ENCODE measurements at regions not wholly inside any gene's neighbourhood (a gene's known extent, or its start where the extent isn't known, plus 50 kb on each side); places are given as distances from the start of the nearest gene placed in this dataset.

DNA sequence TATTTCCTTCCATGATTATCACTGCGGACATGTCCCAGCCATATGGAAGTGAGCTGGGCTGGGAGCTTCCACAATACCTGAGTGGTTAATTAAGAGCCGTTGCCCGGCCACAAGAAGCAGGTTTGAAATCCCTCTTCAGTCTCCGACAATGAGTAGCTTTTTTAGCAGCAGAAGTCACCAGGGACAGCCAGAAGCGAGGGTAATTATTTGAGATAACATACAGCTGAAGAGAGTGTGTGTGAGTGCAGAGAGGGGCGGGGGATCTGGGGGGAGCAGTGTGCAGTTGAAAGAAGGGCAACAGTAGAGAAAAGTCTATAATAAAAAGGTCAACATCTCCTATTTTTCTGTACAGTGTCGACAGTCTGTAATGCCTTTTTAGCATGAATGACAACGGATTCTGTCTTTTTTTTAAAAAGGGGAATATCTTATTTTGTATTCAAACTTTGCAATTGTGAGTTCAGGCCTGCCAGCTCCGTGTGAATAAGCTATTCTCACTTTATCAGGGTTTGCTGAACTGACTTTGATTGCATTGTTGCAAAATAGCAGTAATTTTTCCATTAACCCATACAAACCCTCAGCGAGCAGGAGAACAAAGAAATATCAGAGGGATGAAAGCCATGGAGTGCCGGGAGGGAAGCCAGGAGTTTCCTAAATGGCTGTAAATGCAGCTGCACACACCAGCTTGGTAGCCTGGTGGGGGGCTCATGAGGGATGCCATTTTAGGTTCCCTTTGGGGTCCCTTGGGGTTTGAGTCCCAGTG lies 220.3 kb upstream of the IRX3 start:
- Mint-ChIP-seq H3K4me3 (peak overlapping the region; percentile 11), H3K4me1 (peaks cover 78% of the 10 kb centered on the region)
- TF ChIP-seq, protein P1, sequence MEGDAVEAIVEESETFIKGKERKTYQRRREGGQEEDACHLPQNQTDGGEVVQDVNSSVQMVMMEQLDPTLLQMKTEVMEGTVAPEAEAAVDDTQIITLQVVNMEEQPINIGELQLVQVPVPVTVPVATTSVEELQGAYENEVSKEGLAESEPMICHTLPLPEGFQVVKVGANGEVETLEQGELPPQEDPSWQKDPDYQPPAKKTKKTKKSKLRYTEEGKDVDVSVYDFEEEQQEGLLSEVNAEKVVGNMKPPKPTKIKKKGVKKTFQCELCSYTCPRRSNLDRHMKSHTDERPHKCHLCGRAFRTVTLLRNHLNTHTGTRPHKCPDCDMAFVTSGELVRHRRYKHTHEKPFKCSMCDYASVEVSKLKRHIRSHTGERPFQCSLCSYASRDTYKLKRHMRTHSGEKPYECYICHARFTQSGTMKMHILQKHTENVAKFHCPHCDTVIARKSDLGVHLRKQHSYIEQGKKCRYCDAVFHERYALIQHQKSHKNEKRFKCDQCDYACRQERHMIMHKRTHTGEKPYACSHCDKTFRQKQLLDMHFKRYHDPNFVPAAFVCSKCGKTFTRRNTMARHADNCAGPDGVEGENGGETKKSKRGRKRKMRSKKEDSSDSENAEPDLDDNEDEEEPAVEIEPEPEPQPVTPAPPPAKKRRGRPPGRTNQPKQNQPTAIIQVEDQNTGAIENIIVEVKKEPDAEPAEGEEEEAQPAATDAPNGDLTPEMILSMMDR (conservative IDR thresholded peaks at IDR 0.05), result no peak

DNA sequence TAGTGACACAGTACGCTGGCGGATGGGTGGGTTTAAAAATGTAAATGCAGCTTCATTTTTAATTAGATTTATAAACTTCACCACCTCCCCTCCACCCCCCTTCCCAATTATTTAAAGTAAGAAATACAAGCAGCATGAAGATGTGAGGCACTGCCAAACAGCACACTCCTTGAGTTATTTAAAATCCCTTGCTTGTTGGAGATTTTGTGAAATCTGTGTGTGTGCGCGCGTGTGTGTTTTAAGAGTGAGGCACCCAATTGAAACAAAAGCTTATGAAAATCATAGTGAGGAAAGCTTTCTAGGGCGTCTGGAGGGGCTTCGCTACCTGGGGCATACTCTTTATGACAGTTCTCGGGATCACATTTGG lies 219.6 kb upstream of the IRX3 start:
- Mint-ChIP-seq H3K9me3 (no peaks in the 10 kb centered on the region), H3K4me1 (peaks cover 71% of the 10 kb centered on the region), H3K36me3 (ENCODE audit: low read depth) (no peaks in the 10 kb centered on the region), H3K27me3 (ENCODE audit: low read depth) (peaks cover 4% of the 10 kb centered on the region), H3K4me3 (no peak overlapping the region), H3K27ac (ENCODE audit: unreplicated experiment) (peak overlapping the region; percentile 33)
- TF ChIP-seq, protein P1 (conservative IDR thresholded peaks at IDR 0.05), result no peak
- no peak for DNase-seq (ENCODE audit: low read depth, low spot score)

More for the DNA sequence above, 220.3 kb upstream of the IRX3 start:
- no peak for DNase-seq (ENCODE audit: low read depth, low spot score)
- H3K27me3 Mint-ChIP-seq (ENCODE audit: low read depth), result peaks cover 4% of the 10 kb centered on the region
- peak overlapping the region; percentile 33 for H3K27ac Mint-ChIP-seq (ENCODE audit: unreplicated experiment)
- H3K9me3 Mint-ChIP-seq, result no peaks in the 10 kb centered on the region
- H3K36me3 Mint-ChIP-seq (ENCODE audit: low read depth), result no peaks in the 10 kb centered on the region

GRCh38 chr16:54505549-54506213 lies 219.1 kb upstream of the IRX3 start:
- no peak overlapping the region for H3K4me3 Mint-ChIP-seq
- H3K27me3 Mint-ChIP-seq (ENCODE audit: low read depth), result peaks cover 4% of the 10 kb centered on the region
- TF ChIP-seq, protein P1 (conservative IDR thresholded peaks at IDR 0.05), result no peak
- H3K4me1 Mint-ChIP-seq, result peaks cover 65% of the 10 kb centered on the region
- peaks cover 2% of the 10 kb centered on the region for H3K36me3 Mint-ChIP-seq (ENCODE audit: low read depth)
- no peak overlapping the region for H3K27ac Mint-ChIP-seq (ENCODE audit: unreplicated experiment)
- no peaks in the 10 kb centered on the region for H3K9me3 Mint-ChIP-seq
- no peak for DNase-seq (ENCODE audit: low read depth, low spot score)

DNA sequence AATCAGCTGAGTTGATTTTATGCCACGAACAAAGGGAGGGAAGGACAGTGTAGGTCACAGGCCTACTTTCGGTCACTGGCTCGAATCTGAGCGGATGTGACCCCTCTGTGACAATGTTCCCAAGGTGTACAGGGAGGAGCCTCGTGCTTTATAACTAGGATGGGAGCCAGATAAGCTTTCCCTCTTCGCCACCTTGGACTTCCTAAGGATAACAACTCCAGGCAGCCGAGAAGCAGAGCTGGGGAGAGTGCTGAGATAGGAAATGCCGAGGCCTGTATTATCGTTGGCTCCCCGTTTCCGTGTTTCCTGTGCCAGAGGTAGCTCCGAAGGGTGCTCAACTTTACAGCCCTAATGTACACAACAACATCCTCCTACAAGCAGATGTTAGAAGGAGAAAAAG lies 217.8 kb upstream of the IRX3 start:
- Mint-ChIP-seq H3K9me3 (no peaks in the 10 kb centered on the region), H3K36me3 (ENCODE audit: low read depth) (peaks cover 2% of the 10 kb centered on the region), H3K27me3 (ENCODE audit: low read depth) (peaks cover 4% of the 10 kb centered on the region), H3K27ac (ENCODE audit: unreplicated experiment) (no peak overlapping the region), H3K4me1 (peaks cover 52% of the 10 kb centered on the region), H3K4me3 (no peak overlapping the region)
- no peak for DNase-seq (ENCODE audit: low read depth, low spot score)
- TF ChIP-seq, protein P1 (conservative IDR thresholded peaks at IDR 0.05), result no peak

GRCh38 chr16:54503856-54504219 lies 217.3 kb upstream of the IRX3 start:
- DNase-seq (ENCODE audit: low read depth, low spot score), result no peak
- Mint-ChIP-seq H3K36me3 (ENCODE audit: low read depth) (peaks cover 2% of the 10 kb centered on the region), H3K4me1 (peaks cover 49% of the 10 kb centered on the region), H3K9me3 (no peaks in the 10 kb centered on the region), H3K27ac (ENCODE audit: unreplicated experiment) (no peak overlapping the region), H3K4me3 (no peak overlapping the region), H3K27me3 (ENCODE audit: low read depth) (peaks cover 4% of the 10 kb centered on the region)
- TF ChIP-seq, protein P1 (conservative IDR thresholded peaks at IDR 0.05), result no peak

All from neural crest cell (in vitro differentiated cells).